Globus pallidus (tissue), 1 donor: ENCODE measurements at regions not wholly inside any gene's neighbourhood (a gene's known extent, or its start where the extent isn't known, plus 50 kb on each side); places are given as distances from the start of the nearest gene placed in this dataset.
"Not testable (repeated sequence)": the region's sequence is repeated elsewhere in the genome, so short reads cannot be mapped to it uniquely, and the experiment has no call there.

Experiments
- DNase-seq: peaks from one replicate; pipeline ENCODE4 v3.0.0-alpha.2; 2015; ENCODE audit warnings: low spot score

DNA sequence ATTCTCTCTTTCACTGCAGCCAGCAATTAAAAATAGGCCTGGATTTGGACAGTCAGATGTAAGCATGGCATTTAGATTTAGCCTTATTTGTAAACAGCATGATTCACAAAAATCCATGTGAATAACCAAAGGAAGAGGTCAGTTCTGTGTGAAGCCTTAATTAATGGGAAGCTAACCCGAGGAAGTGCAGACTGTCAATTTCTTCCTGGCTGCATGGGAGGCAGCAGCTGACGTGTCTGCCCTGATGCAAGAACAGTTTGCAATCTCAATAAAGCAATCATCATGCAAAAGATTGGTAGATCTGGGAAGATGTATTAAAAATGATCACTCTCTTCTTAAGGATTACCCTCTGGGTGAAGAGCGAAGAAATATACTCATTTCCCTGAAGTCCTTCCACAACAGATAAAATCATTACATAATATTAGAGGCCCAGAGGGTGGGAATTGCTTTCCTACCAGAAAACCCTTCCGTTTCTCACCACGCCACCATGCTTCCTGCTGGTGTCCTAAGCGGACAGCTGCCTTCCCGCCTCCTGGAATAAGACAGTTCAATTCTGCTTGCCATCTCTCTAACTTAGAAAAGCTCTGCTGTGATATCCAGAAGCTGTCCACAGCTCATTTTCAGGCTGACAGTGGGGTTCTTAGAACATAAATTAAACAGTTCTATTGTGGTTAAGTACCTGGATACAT, 526.7 kb upstream of the NRP1 start:
- DNase-seq: no peak

DNA sequence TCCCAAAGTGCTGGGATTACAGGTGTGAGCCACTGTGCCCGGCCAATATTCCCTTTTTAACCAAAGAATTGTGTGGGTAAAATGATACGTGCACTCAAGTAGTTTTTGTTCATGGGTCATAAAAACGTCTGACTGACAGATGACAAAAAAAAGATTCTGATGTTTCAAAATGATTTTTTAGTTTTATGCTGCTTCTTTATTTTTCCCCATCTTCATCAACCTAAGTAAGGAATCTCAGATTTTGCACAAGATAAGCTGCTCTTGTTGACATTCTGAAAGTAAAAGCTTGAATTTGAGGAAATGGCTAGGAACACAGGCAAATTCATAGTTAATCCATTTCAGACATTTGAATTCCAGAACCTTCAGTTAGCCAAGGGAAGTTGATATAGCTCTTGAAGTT, 526.1 kb upstream of the NRP1 start:
- DNase-seq: no peak

GRCh38 chr10:33859319-33860022, 525.0 kb upstream of the NRP1 start:
- no peak for DNase-seq

DNA sequence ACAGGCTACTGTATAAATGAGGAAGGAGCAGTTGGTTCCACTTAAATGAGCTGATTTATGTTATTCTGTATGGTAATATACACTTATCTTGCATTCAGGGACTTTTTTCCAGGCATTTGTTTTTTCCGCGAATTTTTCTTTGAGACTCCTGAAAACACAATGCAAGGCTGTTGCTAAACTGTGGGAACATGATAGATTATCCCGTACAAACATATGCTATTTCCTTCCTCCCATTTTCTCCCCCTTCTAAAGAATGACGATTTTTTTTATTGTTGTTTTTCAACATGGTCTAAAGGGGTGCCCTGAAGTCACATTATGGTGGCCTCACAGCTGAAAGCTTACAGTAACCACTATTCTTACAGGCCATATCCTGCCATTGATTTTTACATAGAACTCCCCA, 523.9 kb upstream of the NRP1 start:
- no peak for DNase-seq

GRCh38 chr10:33853221-33853620, 518.8 kb upstream of the NRP1 start:
- not testable (repeated sequence) for DNase-seq

- DNase-seq: no peak
These were observed 508.9 kb upstream of the NRP1 start for GRCh38 chr10:33843379-33843778.

- no peak for DNase-seq
These were observed 507.2 kb upstream of the NRP1 start for GRCh38 chr10:33841678-33842077.

DNA sequence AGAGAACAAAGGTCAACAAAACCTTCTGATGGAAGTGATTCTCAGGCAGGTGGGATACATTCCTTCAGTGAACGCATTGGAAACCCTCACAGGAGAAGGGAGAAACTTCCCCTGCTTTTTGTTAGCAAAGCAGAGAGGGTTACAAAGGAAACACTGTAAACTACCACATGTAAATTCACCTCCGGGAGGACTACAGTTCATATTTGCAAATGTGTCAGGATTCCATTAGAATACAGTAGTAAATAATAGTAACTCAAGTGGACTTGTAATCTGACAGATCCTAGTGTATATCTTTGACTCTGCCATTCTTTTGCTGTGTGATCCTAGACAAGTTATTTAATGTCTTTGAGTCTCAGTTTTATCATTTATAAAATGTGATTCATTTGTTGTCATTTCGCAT, 504.3 kb upstream of the NRP1 start:
- DNase-seq: no peak

GRCh38 chr10:33837736-33838135, 503.3 kb upstream of the NRP1 start:
- DNase-seq: no peak

DNA sequence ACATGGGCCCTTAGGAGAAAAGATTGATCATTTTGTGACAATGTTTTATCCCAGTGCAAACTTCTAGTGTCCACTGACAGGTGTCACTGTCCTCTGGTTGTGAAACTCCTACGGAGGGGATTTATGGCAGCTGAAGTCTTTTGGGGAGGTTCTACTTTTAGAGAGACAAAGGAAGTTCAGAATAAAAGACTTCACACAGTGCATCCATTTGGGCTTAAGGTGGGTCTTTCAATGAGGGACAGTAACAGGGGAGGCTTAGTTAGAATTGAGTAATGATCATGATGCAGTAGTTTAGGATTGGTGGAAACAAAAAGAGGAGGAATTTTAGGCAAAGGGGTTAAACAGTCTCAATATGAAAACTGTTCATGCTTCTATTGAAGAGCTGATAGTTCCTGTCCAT, 501.1 kb upstream of the NRP1 start:
- DNase-seq: no peak

DNA sequence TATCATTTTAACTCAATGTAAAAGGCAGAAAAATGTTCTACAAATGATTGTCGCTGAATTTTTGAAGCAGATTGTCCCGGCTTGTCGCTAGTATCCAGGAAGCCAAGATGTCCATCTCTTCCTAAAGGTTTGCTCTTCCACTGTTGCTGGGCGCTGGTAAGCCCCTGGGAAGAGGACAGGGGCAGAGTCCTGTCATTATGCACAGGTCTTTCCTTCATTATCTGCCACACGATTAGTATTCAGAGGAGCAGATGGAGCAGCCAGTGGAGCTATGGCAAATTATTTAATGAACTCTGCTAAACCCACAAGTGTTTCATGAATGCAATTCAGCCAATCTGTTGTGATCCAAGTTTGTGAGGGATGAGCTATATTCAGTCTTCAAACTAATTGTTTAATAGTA, 499.1 kb upstream of the NRP1 start:
- no peak for DNase-seq

DNA sequence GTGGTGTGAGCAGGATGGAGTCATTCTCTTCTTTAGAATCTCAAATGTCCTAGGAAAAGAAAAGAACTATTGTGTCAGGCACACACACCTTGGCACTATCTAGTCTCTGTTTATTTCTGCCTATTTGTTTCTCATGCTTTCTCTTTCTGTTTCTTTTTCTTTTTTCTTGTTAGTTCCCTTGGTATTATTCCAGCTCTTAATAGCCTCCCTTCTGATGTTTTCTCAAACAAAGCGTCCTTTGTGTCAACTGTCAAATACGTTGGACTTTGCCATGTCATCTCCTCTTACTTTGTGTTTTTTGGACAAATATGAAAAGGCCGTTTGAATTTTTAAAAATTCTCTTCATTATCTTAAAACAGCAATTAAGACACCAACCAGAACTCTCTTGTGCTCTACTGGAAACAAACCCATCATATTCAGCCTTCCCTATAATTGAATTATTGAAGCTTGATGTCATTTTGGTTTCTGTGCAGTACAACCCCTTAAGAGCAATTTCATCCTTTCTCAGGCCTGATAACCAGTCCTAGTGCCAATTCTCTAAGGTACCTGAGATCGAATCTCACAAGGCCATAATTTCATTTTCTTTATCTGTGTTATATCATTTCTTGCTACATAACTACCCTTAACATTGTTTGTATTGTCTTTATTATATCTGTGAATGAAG, 497.8 kb upstream of the NRP1 start:
- DNase-seq: peak; percentile 20

GRCh38 chr10:33831591-33831990, 497.1 kb upstream of the NRP1 start:
- DNase-seq: no peak

DNA sequence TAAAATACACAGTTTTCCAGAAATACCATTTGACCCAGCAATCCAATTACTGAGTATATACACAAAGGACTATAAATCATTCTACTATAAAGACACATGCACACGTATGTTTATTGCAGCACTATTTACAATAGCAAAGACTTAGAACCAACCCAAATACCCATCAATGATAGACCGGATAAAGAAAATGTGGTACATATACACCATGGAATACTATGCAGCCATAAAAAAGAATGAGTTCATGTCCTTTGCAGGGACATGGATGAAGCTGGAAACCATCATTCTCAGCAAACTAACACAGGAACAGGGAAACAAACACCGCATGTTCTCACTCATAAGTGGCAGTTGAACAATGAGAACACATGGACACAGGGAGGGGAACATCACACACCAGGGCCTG, 495.4 kb upstream of the NRP1 start:
- DNase-seq: not testable (repeated sequence)

DNA sequence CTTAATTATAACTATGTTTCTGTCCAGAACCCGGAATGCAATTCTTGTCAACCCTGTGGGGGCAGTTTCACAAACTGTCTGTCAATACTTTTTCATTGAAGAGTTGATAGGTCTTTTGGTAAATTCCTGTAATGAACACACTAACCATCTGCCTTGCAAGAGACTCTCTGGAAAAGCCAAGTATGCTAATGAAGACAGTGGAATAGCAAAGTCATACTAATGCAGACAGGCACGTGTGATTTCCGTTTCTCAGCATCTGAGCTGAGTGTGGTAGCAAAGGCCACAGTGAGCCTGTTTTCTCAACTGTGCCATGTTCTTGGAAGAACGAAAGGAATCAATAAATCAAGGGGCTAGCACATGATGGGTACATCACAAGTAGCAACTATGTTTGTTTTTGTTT, 494.1 kb upstream of the NRP1 start:
- DNase-seq: no peak

GRCh38 chr10:33826186-33826585, 491.7 kb upstream of the NRP1 start:
- DNase-seq: no peak

- DNase-seq: no peak
These were observed 488.3 kb upstream of the NRP1 start for GRCh38 chr10:33822774-33823173.

DNA sequence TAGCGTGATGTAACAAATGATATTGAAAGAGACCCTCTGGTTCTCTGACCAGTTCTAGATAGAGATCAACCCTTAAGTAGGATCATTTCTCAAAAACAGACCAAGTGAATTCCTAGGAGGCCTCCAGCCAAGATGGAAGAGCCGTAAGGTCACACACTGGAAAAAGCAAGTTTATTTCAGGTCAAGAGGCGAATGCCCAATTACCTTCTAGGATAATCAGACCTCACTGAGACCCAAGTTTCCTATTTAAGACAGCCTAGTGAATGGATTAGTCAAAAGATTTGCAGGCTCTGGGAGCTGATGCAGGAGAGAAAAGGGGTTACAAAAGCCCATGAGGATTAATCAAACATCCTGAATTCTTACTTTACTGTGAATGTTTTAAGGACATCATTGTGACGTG, 486.1 kb upstream of the NRP1 start:
- DNase-seq: no peak

DNA sequence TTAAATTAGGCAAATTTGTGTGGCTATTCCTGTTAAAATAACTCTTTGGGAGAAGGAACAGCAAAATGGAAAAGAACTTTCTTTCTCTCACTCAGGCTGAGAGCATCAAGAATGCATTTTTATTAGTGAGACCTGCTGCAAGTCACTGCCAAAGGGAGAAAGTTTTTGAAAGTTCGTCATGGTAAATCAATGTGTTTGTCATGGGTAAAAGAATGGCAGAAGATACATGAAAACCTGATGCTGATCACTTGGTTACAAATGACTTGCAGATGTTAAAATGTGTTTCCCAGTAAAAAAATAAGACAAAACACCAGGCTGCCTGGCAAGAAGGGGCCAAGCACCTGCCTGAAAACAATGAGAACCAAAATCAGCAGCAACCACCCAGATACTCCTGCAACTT, 484.7 kb upstream of the NRP1 start:
- DNase-seq: no peak

DNA sequence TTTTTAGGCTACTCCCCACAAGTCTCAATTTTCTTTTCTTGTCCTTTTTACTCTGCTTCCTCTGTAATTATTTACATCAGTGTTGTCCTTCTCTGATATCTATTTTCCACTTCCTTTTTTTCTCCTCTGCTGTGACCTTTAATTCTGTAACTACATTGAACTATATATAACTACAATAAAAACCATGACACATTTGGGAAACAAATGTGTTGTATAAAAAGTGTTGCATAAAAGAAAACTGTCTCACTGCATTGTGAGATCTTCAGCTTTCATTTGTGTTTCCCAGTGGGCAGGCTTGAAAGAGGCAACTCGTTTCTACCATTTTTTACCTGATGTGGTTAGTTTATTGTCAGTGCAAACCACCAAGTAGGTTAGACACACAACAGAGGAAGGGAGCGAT, 483.9 kb upstream of the NRP1 start:
- no peak for DNase-seq

DNA sequence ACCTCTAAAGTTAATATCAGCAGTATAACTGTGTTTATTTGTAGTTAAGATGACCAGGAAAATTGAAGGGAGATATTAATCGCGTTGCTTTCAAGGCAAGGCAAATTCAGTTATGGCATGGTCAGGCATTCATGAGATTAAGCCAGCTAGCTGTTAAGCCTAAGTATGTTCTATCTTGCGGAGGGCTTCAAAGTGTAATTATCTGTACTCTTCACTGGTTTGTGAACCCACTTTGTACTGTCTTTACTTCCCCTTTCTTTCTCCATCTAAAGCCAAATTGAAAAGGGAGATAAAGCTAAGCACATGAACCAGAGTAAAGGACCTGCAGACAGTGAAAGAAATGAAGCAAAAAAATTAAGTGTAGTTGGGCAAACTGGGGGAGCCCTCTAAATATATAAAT, 483.1 kb upstream of the NRP1 start:
- DNase-seq: no peak

DNA sequence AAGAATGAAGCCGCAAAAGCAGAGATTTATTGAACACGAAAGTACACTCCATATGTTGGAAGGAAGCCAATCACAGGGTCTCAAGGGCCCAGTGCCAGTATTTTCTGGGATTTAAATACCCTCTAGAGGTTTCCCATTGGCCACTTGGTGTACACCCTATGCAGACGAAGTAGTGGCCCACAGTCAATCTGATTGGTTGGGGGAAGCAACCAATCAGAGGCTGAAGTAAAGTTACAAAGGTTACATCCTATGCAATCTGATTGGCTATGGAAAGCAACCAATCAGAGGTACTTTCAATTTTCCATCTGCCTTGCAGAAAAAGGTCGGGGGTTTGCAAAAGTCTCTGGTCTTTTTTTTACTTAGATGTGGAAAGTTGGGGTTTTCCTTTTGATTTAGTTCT, 481.3 kb upstream of the NRP1 start:
- no peak for DNase-seq

DNA sequence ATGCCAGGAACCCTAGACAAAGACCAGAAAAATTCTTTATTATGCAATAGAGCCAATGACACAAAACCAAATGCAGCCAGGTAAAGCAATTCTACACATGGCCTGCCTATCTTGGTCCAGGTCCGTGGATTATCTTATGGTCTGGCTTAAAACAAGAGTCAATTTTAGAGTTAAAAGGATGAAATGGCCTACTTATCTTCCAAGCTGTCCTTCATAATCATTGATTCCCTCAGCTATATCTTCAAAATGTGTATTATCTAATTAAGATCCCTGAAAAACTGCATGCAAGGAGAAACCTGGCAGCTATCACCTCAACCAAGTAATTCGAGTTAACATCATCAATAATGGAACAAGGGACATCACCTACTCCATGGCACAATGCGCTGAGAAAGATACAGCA, 479.4 kb upstream of the NRP1 start:
- no peak for DNase-seq

GRCh38 chr10:33813415-33813814, 478.9 kb upstream of the NRP1 start:
- DNase-seq: no peak
